HEK293 (cell line): ENCODE measurements at regions not wholly inside any gene's neighbourhood (a gene's known extent, or its start where the extent isn't known, plus 50 kb on each side); places are given as distances from the start of the nearest gene placed in this dataset.

ENCODE experiments used
- CTCF ChIA-PET: fragments of 350-600 bp; formaldehyde crosslinking; extraction: SDS; loops from one replicate; lab custom pipeline; 2021; ENCODE audit warnings: antibody characterized with exemption; lab: Yijun Ruan, JAX
- POLR2A ChIA-PET: fragments of 300-600 bp; formaldehyde crosslinking; extraction: SDS; loops from one replicate; lab custom pipeline; 2020; ENCODE audit warnings: antibody characterized with exemption, inconsistent platforms; lab: Yijun Ruan, JAX
- H3K27ac ChIP-seq: fragments of 200-500 bp; sonication (Bioruptor generic); 2 replicates; pipeline ENCODE4 v1.5.1; 2014; ENCODE audit warnings: low read depth, low read length, control low read depth, inconsistent platforms; ENCODE audit errors: extremely low read depth
- H3K36me3 ChIP-seq, 2 experiments: fragments of 200-500 bp in 1 of 2; sonication (Bioruptor generic) in 1 of 2; 1 replicate in 1 of 2; 2 replicates in 1 of 2; pipeline ENCODE4 v1.5.1; 2014 to 2017; ENCODE audit warnings: inconsistent platforms in 2 of 2, low read length in 2 of 2; ENCODE audit not compliant: control insufficient read depth in 2 of 2, insufficient read depth in 1 of 2
- H3K4me1 ChIP-seq: fragments of 200-500 bp; sonication (Bioruptor generic); 2 replicates; pipeline ENCODE4 v1.5.1; 2014; ENCODE audit warnings: mild to moderate bottlenecking, low read length, inconsistent platforms; ENCODE audit not compliant: control insufficient read depth, insufficient read depth
- H3K4me3 ChIP-seq: 2 replicates; pipeline ENCODE4 v1.5.1; 2011; ENCODE audit warnings: low read depth, mild to moderate bottlenecking, control low read depth, low read length, moderate library complexity
- H3K9me3 ChIP-seq: fragments of 200-500 bp; sonication (Bioruptor generic); 2 replicates; pipeline ENCODE4 v1.5.1; 2014; ENCODE audit warnings: low read depth, low read length, inconsistent platforms; ENCODE audit not compliant: control insufficient read depth, insufficient read depth
- SCRT2 ChIP-seq: fragments of 450-650 bp; formaldehyde crosslinking; IDR thresholded peaks from 2 replicates; pipeline ENCODE4 v1.5.1; 2016; ENCODE audit warnings: missing biosample characterization, missing genetic modification characterization
- SETDB1 ChIP-seq: IDR thresholded peaks from one replicate; pipeline ENCODE4 v1.6.1; 2017; ENCODE audit warnings: mild to moderate bottlenecking, low read length, moderate library complexity, mixed read lengths; ENCODE audit not compliant: insufficient read length
- SP2 ChIP-seq: fragments of 450-650 bp; formaldehyde crosslinking; IDR thresholded peaks from 2 replicates; pipeline ENCODE4 v1.5.1; 2016; ENCODE audit warnings: missing biosample characterization, missing genetic modification characterization
- SP7 ChIP-seq: fragments of 450-650 bp; formaldehyde crosslinking; IDR thresholded peaks from 2 replicates; pipeline ENCODE4 v1.5.1; 2016; ENCODE audit warnings: missing biosample characterization, missing genetic modification characterization
- ZBTB21 ChIP-seq: fragments of 450-650 bp; formaldehyde crosslinking; IDR thresholded peaks from 2 replicates; pipeline ENCODE4 v1.5.1; 2017; ENCODE audit warnings: missing biosample characterization, missing genetic modification characterization
- ZBTB7A ChIP-seq: fragments of 450-650 bp; formaldehyde crosslinking; IDR thresholded peaks from 2 replicates; pipeline ENCODE4 v1.5.1; 2016; ENCODE audit warnings: low read depth, missing biosample characterization, missing genetic modification characterization
- ZBTB8A ChIP-seq: fragments of 450-650 bp; formaldehyde crosslinking; IDR thresholded peaks from 2 replicates; pipeline ENCODE4 v1.5.1; 2016; ENCODE audit warnings: missing biosample characterization, missing genetic modification characterization
- ZIC2 ChIP-seq: fragments of 450-650 bp; formaldehyde crosslinking; IDR thresholded peaks from 2 replicates; pipeline ENCODE4 v1.5.1; 2016; ENCODE audit warnings: missing biosample characterization, missing genetic modification characterization
- ZNF24 ChIP-seq: fragments of 450-650 bp; formaldehyde crosslinking; IDR thresholded peaks from 2 replicates; pipeline ENCODE4 v1.5.1; 2016; ENCODE audit warnings: missing biosample characterization, missing genetic modification characterization
- ZNF266 ChIP-seq: fragments of 450-650 bp; formaldehyde crosslinking; IDR thresholded peaks from 2 replicates; pipeline ENCODE4 v1.5.1; 2016; ENCODE audit warnings: missing biosample characterization, missing genetic modification characterization, low read depth
- ZNF302 ChIP-seq: fragments of 450-650 bp; formaldehyde crosslinking; IDR thresholded peaks from 2 replicates; pipeline ENCODE4 v1.5.1; 2016; ENCODE audit warnings: missing biosample characterization, missing genetic modification characterization, low read depth
- ZNF350 ChIP-seq: fragments of 450-650 bp; formaldehyde crosslinking; IDR thresholded peaks from 2 replicates; pipeline ENCODE4 v1.5.0; 2017; ENCODE audit warnings: missing biosample characterization, mild to moderate bottlenecking, missing genetic modification characterization
- ZNF501 ChIP-seq: fragments of 450-650 bp; formaldehyde crosslinking; IDR thresholded peaks from 2 replicates; pipeline ENCODE4 v1.5.1; 2016; ENCODE audit warnings: missing biosample characterization, missing genetic modification characterization
- ZNF561 ChIP-seq: fragments of 450-650 bp; IDR thresholded peaks from 2 replicates; pipeline ENCODE4 v1.5.1; 2018; ENCODE audit warnings: missing biosample characterization, missing genetic modification characterization, borderline replicate concordance
- TF ChIP-seq, protein P1 (sequence below): fragments of 450-650 bp; formaldehyde crosslinking; IDR thresholded peaks from 2 replicates; pipeline ENCODE4 v1.5.1; 2016; ENCODE audit warnings: missing biosample characterization, missing genetic modification characterization
- TF ChIP-seq, protein P2 (sequence below): fragments of 450-650 bp; formaldehyde crosslinking; IDR thresholded peaks from 2 replicates; pipeline ENCODE4 v1.5.1; 2016; ENCODE audit warnings: missing biosample characterization, missing genetic modification characterization
- TF ChIP-seq, protein P3 (sequence below): fragments of 450-650 bp; formaldehyde crosslinking; IDR thresholded peaks from 2 replicates; pipeline ENCODE4 v1.5.1; 2016; ENCODE audit warnings: missing biosample characterization, missing genetic modification characterization
- TF ChIP-seq, protein P4 (sequence below): fragments of 450-650 bp; formaldehyde crosslinking; IDR thresholded peaks from 2 replicates; pipeline ENCODE4 v1.5.0; 2017; ENCODE audit warnings: missing biosample characterization, missing genetic modification characterization, borderline replicate concordance
- TF ChIP-seq, protein P5 (sequence below): fragments of 450-650 bp; formaldehyde crosslinking; IDR thresholded peaks from 2 replicates; pipeline ENCODE4 v1.5.1; 2016; ENCODE audit warnings: missing biosample characterization, missing genetic modification characterization

DNA sequence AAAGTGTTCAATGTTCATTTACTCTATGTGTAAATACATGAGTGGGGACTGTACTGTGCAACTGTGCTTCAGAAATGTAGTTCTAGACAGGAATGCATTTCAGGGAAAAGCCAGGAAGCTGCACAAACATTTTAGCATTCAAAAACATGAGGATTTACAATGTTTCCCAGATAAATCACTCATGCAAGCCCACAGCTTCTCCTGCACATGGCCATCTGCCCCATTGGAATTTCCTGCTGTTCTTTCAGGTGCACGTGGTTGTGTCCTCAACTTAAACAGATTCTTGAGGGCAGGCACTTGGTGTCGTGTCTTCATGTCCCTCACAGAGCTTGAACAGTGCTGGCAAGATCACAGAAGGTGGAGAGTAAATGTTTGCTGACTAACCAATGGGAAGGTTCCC, 101.5 kb downstream of the UNC5CL start (continued):
- TF ChIP-seq, protein P1, sequence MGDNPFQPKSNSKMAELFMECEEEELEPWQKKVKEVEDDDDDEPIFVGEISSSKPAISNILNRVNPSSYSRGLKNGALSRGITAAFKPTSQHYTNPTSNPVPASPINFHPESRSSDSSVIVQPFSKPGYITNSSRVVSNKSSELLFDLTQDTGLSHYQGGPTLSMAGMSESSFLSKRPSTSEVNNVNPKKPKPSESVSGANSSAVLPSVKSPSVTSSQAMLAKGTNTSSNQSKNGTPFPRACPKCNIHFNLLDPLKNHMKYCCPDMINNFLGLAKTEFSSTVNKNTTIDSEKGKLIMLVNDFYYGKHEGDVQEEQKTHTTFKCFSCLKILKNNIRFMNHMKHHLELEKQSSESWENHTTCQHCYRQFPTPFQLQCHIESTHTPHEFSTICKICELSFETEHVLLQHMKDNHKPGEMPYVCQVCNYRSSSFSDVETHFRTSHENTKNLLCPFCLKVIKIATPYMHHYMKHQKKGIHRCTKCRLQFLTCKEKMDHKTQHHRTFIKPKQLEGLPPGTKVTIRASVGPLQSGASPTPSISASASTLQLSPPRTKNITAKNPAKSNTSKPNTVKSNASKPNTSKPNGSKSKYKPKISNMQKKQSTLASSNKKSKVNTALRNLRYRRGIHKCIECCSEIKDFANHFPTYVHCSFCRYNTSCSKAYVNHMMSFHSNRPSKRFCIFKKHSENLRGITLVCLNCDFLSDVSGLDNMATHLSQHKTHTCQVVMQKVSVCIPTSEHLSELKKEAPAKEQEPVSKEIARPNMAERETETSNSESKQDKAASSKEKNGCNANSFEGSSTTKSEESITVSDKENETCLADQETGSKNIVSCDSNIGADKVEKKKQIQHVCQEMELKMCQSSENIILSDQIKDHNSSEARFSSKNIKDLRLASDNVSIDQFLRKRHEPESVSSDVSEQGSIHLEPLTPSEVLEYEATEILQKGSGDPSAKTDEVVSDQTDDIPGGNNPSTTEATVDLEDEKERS (tag by site-specific recombination): no peak
- TF ChIP-seq ZBTB7A (tag by site-specific recombination) (no peak), SCRT2 (tag by site-specific recombination) (no peak), ZBTB21 (no peak), ZNF350 (tag by site-specific recombination) (no peak), ZNF561 (tag by site-specific recombination) (no peak), SP2 (tag by site-specific recombination) (no peak), ZBTB8A (no peak)

DNA sequence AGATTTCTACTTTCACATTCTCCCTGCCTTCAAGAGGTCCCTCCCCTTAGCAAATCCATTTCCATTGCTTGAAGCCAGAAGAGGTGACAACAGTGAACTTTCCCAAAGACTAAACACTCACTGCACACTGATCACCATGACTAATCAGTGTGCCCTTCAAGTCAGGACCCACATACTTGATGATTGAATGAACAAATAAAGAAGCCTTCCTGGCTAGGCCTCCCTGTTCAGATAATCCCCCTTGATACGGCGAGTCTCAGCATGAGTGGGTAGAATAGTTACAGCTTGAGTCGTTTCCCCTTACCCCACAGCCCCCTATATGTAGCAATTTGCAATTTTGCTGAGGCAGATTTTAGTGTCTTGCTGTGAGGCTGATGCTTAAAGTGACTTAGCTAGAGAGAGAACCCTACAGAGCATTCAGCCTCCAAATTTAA, 102.2 kb downstream of the UNC5CL start:
- no peak for TF ChIP-seq ZNF302 (tag by site-specific recombination)
- TF ChIP-seq, protein P2, sequence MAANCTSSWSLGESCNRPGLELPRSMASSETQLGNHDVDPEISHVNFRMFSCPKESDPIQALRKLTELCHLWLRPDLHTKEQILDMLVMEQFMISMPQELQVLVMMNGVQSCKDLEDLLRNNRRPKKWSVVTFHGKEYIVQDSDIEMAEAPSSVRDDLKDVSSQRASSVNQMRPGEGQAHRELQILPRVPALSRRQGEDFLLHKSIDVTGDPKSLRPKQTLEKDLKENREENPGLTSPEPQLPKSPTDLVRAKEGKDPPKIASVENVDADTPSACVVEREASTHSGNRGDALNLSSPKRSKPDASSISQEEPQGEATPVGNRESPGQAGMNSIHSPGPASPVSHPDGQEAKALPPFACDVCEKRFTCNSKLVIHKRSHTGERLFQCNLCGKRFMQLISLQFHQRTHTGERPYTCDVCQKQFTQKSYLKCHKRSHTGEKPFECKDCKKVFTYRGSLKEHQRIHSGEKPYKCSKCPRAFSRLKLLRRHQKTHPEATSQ (tag by site-specific recombination): no peak
- TF ChIP-seq ZIC2 (tag by site-specific recombination): peak; percentile 49; the same call in 1 of the 2 replicates
- TF ChIP-seq, protein P3, sequence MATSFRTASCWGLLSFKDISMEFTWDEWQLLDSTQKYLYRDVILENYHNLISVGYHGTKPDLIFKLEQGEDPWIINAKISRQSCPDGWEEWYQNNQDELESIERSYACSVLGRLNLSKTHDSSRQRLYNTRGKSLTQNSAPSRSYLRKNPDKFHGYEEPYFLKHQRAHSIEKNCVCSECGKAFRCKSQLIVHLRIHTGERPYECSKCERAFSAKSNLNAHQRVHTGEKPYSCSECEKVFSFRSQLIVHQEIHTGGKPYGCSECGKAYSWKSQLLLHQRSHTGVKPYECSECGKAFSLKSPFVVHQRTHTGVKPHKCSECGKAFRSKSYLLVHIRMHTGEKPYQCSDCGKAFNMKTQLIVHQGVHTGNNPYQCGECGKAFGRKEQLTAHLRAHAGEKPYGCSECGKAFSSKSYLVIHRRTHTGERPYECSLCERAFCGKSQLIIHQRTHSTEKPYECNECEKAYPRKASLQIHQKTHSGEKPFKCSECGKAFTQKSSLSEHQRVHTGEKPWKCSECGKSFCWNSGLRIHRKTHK (tag by site-specific recombination): no peak
- no peak overlapping the region for H3K27ac ChIP-seq
- H3K4me1 ChIP-seq: no peaks in the 10 kb centered on the region
- H3K9me3 ChIP-seq: no peaks in the 10 kb centered on the region
- H3K4me3 ChIP-seq: no peak overlapping the region
- CTCF ChIA-PET: interaction anchor here (0.5 kb wide), 3 partner anchors 102 to 707 kb away, joined by 3 read pairs; partner anchors contain the start of gene UNC5CL
- POLR2A ChIA-PET: no interaction called here
- H3K36me3 ChIP-seq: no peaks in the 10 kb centered on the region

DNA sequence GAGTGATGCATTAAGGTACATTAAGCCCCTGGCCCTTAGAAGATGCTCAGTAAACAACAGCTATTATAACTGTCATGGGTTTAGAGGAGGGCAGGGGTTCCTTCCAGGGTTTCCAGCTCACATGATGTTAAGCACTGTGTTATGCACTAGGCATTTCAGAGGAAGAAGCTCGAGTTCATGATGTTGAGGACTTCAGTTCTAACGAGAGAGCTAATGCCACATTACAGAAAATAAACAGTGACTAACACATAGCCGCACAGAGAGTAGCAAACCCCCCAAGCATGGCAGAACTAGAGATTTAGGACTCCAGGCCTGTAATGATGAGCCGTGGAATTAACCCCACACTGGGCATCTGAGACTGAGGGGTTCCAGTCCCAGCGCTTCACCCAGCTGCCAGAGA, 105.2 kb downstream of the UNC5CL start:
- ChIA-PET CTCF (interaction anchor here (0.6 to 1.5 kb wide), 3 partner anchors 19 to 64 kb away, joined by 3 read pairs; no protein-coding TSS in a partner anchor), POLR2A (no interaction called here)
- no peak overlapping the region for H3K27ac ChIP-seq
- H3K4me3 ChIP-seq: no peak overlapping the region
- H3K36me3 ChIP-seq: no peaks in the 10 kb centered on the region
- H3K9me3 ChIP-seq: no peaks in the 10 kb centered on the region
- H3K4me1 ChIP-seq: no peaks in the 10 kb centered on the region
- no peak for TF ChIP-seq SETDB1
- TF ChIP-seq ZNF302 (tag by site-specific recombination): no peak
- TF ChIP-seq ZNF24 (tag by site-specific recombination): no peak
- no peak for TF ChIP-seq ZNF266 (tag by site-specific recombination)
- no peak for TF ChIP-seq ZNF501
- TF ChIP-seq, protein P4, sequence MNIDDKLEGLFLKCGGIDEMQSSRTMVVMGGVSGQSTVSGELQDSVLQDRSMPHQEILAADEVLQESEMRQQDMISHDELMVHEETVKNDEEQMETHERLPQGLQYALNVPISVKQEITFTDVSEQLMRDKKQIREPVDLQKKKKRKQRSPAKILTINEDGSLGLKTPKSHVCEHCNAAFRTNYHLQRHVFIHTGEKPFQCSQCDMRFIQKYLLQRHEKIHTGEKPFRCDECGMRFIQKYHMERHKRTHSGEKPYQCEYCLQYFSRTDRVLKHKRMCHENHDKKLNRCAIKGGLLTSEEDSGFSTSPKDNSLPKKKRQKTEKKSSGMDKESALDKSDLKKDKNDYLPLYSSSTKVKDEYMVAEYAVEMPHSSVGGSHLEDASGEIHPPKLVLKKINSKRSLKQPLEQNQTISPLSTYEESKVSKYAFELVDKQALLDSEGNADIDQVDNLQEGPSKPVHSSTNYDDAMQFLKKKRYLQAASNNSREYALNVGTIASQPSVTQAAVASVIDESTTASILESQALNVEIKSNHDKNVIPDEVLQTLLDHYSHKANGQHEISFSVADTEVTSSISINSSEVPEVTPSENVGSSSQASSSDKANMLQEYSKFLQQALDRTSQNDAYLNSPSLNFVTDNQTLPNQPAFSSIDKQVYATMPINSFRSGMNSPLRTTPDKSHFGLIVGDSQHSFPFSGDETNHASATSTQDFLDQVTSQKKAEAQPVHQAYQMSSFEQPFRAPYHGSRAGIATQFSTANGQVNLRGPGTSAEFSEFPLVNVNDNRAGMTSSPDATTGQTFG (tag by site-specific recombination): no peak
- TF ChIP-seq, protein P5, sequence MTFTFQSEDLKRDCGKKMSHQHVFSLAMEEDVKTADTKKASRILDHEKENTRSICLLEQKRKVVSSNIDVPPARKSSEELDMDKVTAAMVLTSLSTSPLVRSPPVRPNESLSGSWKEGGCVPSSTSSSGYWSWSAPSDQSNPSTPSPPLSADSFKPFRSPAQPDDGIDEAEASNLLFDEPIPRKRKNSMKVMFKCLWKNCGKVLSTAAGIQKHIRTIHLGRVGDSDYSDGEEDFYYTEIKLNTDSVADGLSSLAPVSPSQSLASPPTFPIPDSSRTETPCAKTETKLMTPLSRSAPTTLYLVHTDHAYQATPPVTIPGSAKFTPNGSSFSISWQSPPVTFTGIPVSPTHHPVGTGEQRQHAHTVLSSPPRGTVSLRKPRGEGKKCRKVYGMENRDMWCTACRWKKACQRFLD (tag by site-specific recombination): no peak
- TF ChIP-seq SP7 (tag by site-specific recombination): no peak
